ENCODE measurements at regions not wholly inside any gene's neighbourhood (a gene's known extent, or its start where the extent isn't known, plus 50 kb on each side); places are given as distances from the start of the nearest gene placed in this dataset.

- TF ChIP-seq CTCF (conservative IDR thresholded peaks at IDR 0.05; ENCODE audit: low read depth, low read length), result no peak
- no peak for TF ChIP-seq EZH2phosphoT487 (IDR thresholded peaks at IDR 0.05; ENCODE audit: borderline replicate concordance, low read length)
- no peak for TF ChIP-seq EZH2 (IDR thresholded peaks at IDR 0.05; ENCODE audit: low read length, unreplicated experiment)
Observed at GRCh38 chr20:58056021-58056591, 172.3 kb downstream of the ANKRD60 start.
